ENCODE measurements at regions not wholly inside any gene's neighbourhood (a gene's known extent, or its start where the extent isn't known, plus 50 kb on each side); places are given as distances from the start of the nearest gene placed in this dataset.

- peaks cover 36% of the 10 kb centered on the region for H3K27me3 Mint-ChIP-seq
- no peaks in the 10 kb centered on the region for H3K9me3 Mint-ChIP-seq
- H3K4me1 Mint-ChIP-seq = no peaks in the 10 kb centered on the region
- ChIA-PET CTCF (no interaction called here), POLR2A (no interaction called here)
- no peak overlapping the region for H3K4me3 Mint-ChIP-seq
- no peak for ATAC-seq (ENCODE audit: low read depth)
- intact Hi-C loops (cut with micrococcal nuclease) = no loop called here
- H3K36me3 Mint-ChIP-seq (ENCODE audit: low read depth) = no peaks in the 10 kb centered on the region
- DNase-seq = no peak
- no peak for TF ChIP-seq CTCF (IDR thresholded peaks at IDR 0.05)
- H3K27ac Mint-ChIP-seq = no peak overlapping the region
Measured at GRCh38 chr13:26921918-26922317, 161.3 kb upstream of the GPR12 start.

GRCh38 chr13:26920614-26921355 is 160.2 kb upstream of the GPR12 start:
- intact Hi-C loops (cut with micrococcal nuclease) = no loop called here
- Mint-ChIP-seq H3K27me3 (peaks cover 33% of the 10 kb centered on the region), H3K9me3 (no peaks in the 10 kb centered on the region), H3K4me1 (no peaks in the 10 kb centered on the region), H3K4me3 (no peak overlapping the region), H3K27ac (no peak overlapping the region), H3K36me3 (ENCODE audit: low read depth) (no peaks in the 10 kb centered on the region)
- CTCF ChIA-PET = no interaction called here
- TF ChIP-seq CTCF (IDR thresholded peaks at IDR 0.05) = no peak
- DNase-seq = no peak
- no peak for ATAC-seq (ENCODE audit: low read depth)
- POLR2A ChIA-PET = no interaction called here

- POLR2A ChIA-PET = no interaction called here
- H3K4me1 Mint-ChIP-seq = no peaks in the 10 kb centered on the region
Measured at GRCh38 chr13:26919732-26920131, 159.1 kb upstream of the GPR12 start.

GRCh38 chr13:26919311-26919710 is 158.7 kb upstream of the GPR12 start:
- intact Hi-C loops (cut with micrococcal nuclease) = no loop called here
- TF ChIP-seq CTCF (IDR thresholded peaks at IDR 0.05) = no peak
- Mint-ChIP-seq H3K27me3 (peaks cover 30% of the 10 kb centered on the region), H3K36me3 (ENCODE audit: low read depth) (no peaks in the 10 kb centered on the region), H3K4me1 (no peaks in the 10 kb centered on the region), H3K9me3 (no peaks in the 10 kb centered on the region), H3K4me3 (no peak overlapping the region), H3K27ac (no peak overlapping the region)
- ATAC-seq (ENCODE audit: low read depth) = no peak
- ChIA-PET CTCF (interaction anchor here (0.6 kb wide), 1 partner anchor 28 kb away, joined by 3 read pairs; no protein-coding TSS in a partner anchor), POLR2A (no interaction called here)
- DNase-seq = no peak

More at GRCh38 chr13:26919732-26920131, 159.1 kb upstream of the GPR12 start:
- intact Hi-C loops (cut with micrococcal nuclease) = no loop called here
- Mint-ChIP-seq H3K4me3 (no peak overlapping the region), H3K9me3 (no peaks in the 10 kb centered on the region), H3K36me3 (ENCODE audit: low read depth) (no peaks in the 10 kb centered on the region), H3K27ac (no peak overlapping the region), H3K27me3 (peaks cover 33% of the 10 kb centered on the region)
- no peak for TF ChIP-seq CTCF (IDR thresholded peaks at IDR 0.05)
- DNase-seq (no peak), ATAC-seq (ENCODE audit: low read depth) (no peak)
- CTCF ChIA-PET = interaction anchor here (0.6 kb wide), 1 partner anchor 27 kb away, joined by 3 read pairs; no protein-coding TSS in a partner anchor

- no peak for DNase-seq
- intact Hi-C loops (cut with micrococcal nuclease) = no loop called here
- no peaks in the 10 kb centered on the region for H3K4me1 Mint-ChIP-seq
- H3K27me3 Mint-ChIP-seq = peaks cover 18% of the 10 kb centered on the region
- CTCF ChIA-PET = interaction anchor here (1.3 kb wide), 1 partner anchor 14 kb away, joined by 7 read pairs; no protein-coding TSS in a partner anchor
- no peak for TF ChIP-seq CTCF (IDR thresholded peaks at IDR 0.05)
- H3K9me3 Mint-ChIP-seq = no peaks in the 10 kb centered on the region
- no peaks in the 10 kb centered on the region for H3K36me3 Mint-ChIP-seq (ENCODE audit: low read depth)
- no peak for ATAC-seq (ENCODE audit: low read depth)
- POLR2A ChIA-PET = interaction anchor here (0.5 kb wide), 1 partner anchor 15 kb away, joined by 7 read pairs; no protein-coding TSS in a partner anchor
- H3K27ac Mint-ChIP-seq = no peak overlapping the region
- H3K4me3 Mint-ChIP-seq = no peak overlapping the region
Measured at GRCh38 chr13:26914624-26915023, 154.0 kb upstream of the GPR12 start.
